Keratinocyte (primary cell): ENCODE measurements at regions not wholly inside any gene's neighbourhood (a gene's known extent, or its start where the extent isn't known, plus 50 kb on each side); places are given as distances from the start of the nearest gene placed in this dataset.

Experiments
- DNase-seq: peaks from one replicate; pipeline ENCODE4 v3.0.0-alpha.2; 2011; ENCODE audit warnings: low read depth, missing footprints, low spot score
- FAIRE-seq: peaks from 2 replicates; lab custom pipeline; 2011; peaks lifted over from hg19 to GRCh38; lab: Jason Lieb, UNC
- H2AFZ ChIP-seq: 2 replicates; pipeline ENCODE4 v1.6.0; 2012; ENCODE audit warnings: low read length, control low read depth, inconsistent platforms; ENCODE audit not compliant: control insufficient read depth
- H3K27ac ChIP-seq: 2 replicates; pipeline ENCODE4 v1.5.1; 2011; ENCODE audit warnings: low read length; ENCODE audit not compliant: control insufficient read depth, insufficient read depth
- H3K27me3 ChIP-seq: 3 replicates; pipeline ENCODE4 v1.6.0; 2011; ENCODE audit warnings: low read length; ENCODE audit not compliant: control insufficient read depth, insufficient read depth; ENCODE audit errors: extremely low read depth
- H3K36me3 ChIP-seq, 2 experiments: 2 replicates in 1 of 2; 3 replicates in 1 of 2; pipeline ENCODE4 v1.5.1; 2011; ENCODE audit warnings: low read length in 2 of 2, mild to moderate bottlenecking in 1 of 2; ENCODE audit not compliant: control insufficient read depth in 2 of 2, insufficient read depth in 2 of 2; ENCODE audit errors: extremely low read depth in 1 of 2
- H3K4me1 ChIP-seq: 3 replicates; pipeline ENCODE4 v1.5.1; 2011; ENCODE audit warnings: low read length; ENCODE audit not compliant: control insufficient read depth, insufficient read depth; ENCODE audit errors: extremely low read depth
- H3K4me2 ChIP-seq: 3 replicates; pipeline ENCODE4 v1.6.0; 2011; ENCODE audit warnings: low read depth, low read length; ENCODE audit not compliant: control insufficient read depth, insufficient read depth; ENCODE audit errors: extremely low read depth
- H3K4me3 ChIP-seq, 3 experiments: fragments of 200-600 bp in 1 of 3; sonication (generic) in 1 of 3; 2 replicates in 2 of 3; 3 replicates in 1 of 3; pipeline ENCODE4 v1.5.1; 2011 to 2016; ENCODE audit warnings: low read length in 3 of 3, mild to moderate bottlenecking in 3 of 3, control low read depth in 2 of 3, inconsistent platforms in 1 of 3, low read depth in 1 of 3, mixed read lengths in 1 of 3, mixed run types in 1 of 3, moderate library complexity in 1 of 3; ENCODE audit not compliant: control insufficient read depth in 2 of 3, insufficient read depth in 2 of 3; ENCODE audit errors: extremely low read depth in 1 of 3
- H3K79me2 ChIP-seq: 2 replicates; pipeline ENCODE4 v1.6.0; 2012; ENCODE audit warnings: low read length; ENCODE audit not compliant: control insufficient read depth, insufficient read depth
- H3K9ac ChIP-seq: 3 replicates; pipeline ENCODE4 v1.6.0; 2011; ENCODE audit warnings: low read length; ENCODE audit not compliant: control insufficient read depth, insufficient read depth; ENCODE audit errors: extremely low read depth
- H3K9me1 ChIP-seq: 3 replicates; pipeline ENCODE4 v1.6.0; 2011; ENCODE audit warnings: low read length; ENCODE audit not compliant: control insufficient read depth, insufficient read depth; ENCODE audit errors: extremely low read depth
- H3K9me3 ChIP-seq: 2 replicates; pipeline ENCODE4 v1.5.1; 2012; ENCODE audit warnings: low read depth, low read length; ENCODE audit not compliant: control insufficient read depth
- H4K20me1 ChIP-seq: 3 replicates; pipeline ENCODE4 v1.6.0; 2011; ENCODE audit warnings: low read length; ENCODE audit not compliant: control insufficient read depth, insufficient read depth; ENCODE audit errors: extremely low read depth
- CTCF ChIP-seq, 3 experiments: IDR thresholded peaks in 1 of 3; conservative IDR thresholded peaks in 1 of 3; optimal IDR thresholded peaks in 1 of 3; 2 replicates in 2 of 3; 3 replicates in 1 of 3; pipeline versions ENCODE3 to v1.5.1; 2011; ENCODE audit warnings: low read length in 3 of 3, mild to moderate bottlenecking in 3 of 3, moderate library complexity in 2 of 3, control low read depth in 1 of 3, inconsistent platforms in 1 of 3; ENCODE audit not compliant: insufficient read depth in 2 of 3; ENCODE audit errors: extremely low read depth in 1 of 3
- EZH2 ChIP-seq: IDR thresholded peaks from one replicate; pipeline ENCODE4 v1.6.1; 2012; ENCODE audit warnings: inconsistent platforms, mild to moderate bottlenecking, low read length, moderate library complexity
- dilution Hi-C: fragments of 300-500 bp; cut with MboI; formaldehyde crosslinking; loops from one replicate; pipeline ENCODE4 v1.7.0; 2020; ENCODE audit warnings: low sequenced_read_pairs; ENCODE audit not compliant: extremely low pct_ligation_motif_present

- no peak overlapping the region for H3K27ac ChIP-seq
- no peaks in the 10 kb centered on the region for H3K4me1 ChIP-seq
- no peak overlapping the region for H3K4me2 ChIP-seq
- H3K9ac ChIP-seq = no peak overlapping the region
- dilution Hi-C loops = no loop called here
- TF ChIP-seq EZH2 (no peak), CTCF (optimal IDR thresholded peaks at IDR 0.05 in 1 of 3, IDR thresholded peaks at IDR 0.05 in 1 of 3, conservative IDR thresholded peaks at IDR 0.05 in 1 of 3; ENCODE audit: extremely low read depth in 1 of 3, insufficient read depth in 2 of 3, low read length in 3 of 3) (no peak)
- FAIRE-seq (no peak), DNase-seq (no peak)
- H3K9me1 ChIP-seq = no peaks in the 10 kb centered on the region
- no peaks in the 10 kb centered on the region for H4K20me1 ChIP-seq
- no peaks in the 10 kb centered on the region for H3K79me2 ChIP-seq
- H3K4me3 ChIP-seq = no peak overlapping the region
- no peak overlapping the region for H2AFZ ChIP-seq
- no peaks in the 10 kb centered on the region for H3K9me3 ChIP-seq
- H3K36me3 ChIP-seq = no peaks in the 10 kb centered on the region
- no peaks in the 10 kb centered on the region for H3K27me3 ChIP-seq
Measured at GRCh38 chr11:41955635-41956400, 496.4 kb upstream of the LRRC4C start.

DNA sequence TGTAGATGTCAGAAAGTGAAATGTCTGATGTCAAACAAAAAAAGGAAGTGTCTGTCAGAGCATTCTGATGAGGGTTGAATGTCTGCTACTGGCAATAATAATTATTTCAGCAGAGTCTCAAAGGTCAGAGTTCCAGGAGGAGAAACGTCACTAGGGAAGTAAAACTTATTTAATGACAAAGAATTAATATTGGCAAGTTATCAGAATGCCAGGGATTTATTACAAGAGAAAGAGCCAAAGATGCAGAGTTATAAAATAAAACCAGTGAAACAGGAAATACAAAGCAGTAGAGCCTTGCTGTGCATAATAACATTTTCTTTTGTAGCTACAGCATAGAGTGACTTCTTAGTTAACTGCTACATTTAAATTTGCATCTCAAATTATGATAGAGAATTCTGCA is 504.0 kb upstream of the LRRC4C start:
- Histone ChIP-seq H3K4me3 (no peak overlapping the region), H3K4me2 (no peak overlapping the region), H3K9ac (no peak overlapping the region), H3K79me2 (no peaks in the 10 kb centered on the region), H3K27ac (no peak overlapping the region), H3K9me3 (no peaks in the 10 kb centered on the region), H4K20me1 (no peaks in the 10 kb centered on the region), H3K27me3 (no peaks in the 10 kb centered on the region), H3K9me1 (no peaks in the 10 kb centered on the region), H3K36me3 (no peaks in the 10 kb centered on the region), H3K4me1 (no peaks in the 10 kb centered on the region), H2AFZ (no peak overlapping the region)
- dilution Hi-C loops = no loop called here
- no peak for FAIRE-seq
- TF ChIP-seq EZH2 = no peak
- TF ChIP-seq CTCF (optimal IDR thresholded peaks at IDR 0.05 in 1 of 3, IDR thresholded peaks at IDR 0.05 in 1 of 3, conservative IDR thresholded peaks at IDR 0.05 in 1 of 3; ENCODE audit: extremely low read depth in 1 of 3, insufficient read depth in 2 of 3, low read length in 3 of 3) = no peak
- no peak for DNase-seq
